Osteocyte (in vitro differentiated cells): ENCODE measurements at regions not wholly inside any gene's neighbourhood (a gene's known extent, or its start where the extent isn't known, plus 50 kb on each side); places are given as distances from the start of the nearest gene placed in this dataset.
"Not testable (repeated sequence)": the region's sequence is repeated elsewhere in the genome, so short reads cannot be mapped to it uniquely, and the experiment has no call there.

Experiments
- DNase-seq: peaks from one replicate; pipeline ENCODE4 v3.0.0; 2021; ENCODE audit warnings: mixed read lengths; ENCODE audit not compliant: unreplicated experiment; ENCODE audit errors: extremely low spot score
- H3K27ac Mint-ChIP-seq: one replicate; pipeline ENCODE4 v1.8.0; 2021; ENCODE audit warnings: mild to moderate bottlenecking, mixed read lengths; ENCODE audit not compliant: unreplicated experiment
- H3K27me3 Mint-ChIP-seq: one replicate; pipeline ENCODE4 v1.8.0; 2021; ENCODE audit warnings: mixed read lengths; ENCODE audit not compliant: unreplicated experiment
- H3K36me3 Mint-ChIP-seq: one replicate; pipeline ENCODE4 v1.8.0; 2021; ENCODE audit warnings: mixed read lengths; ENCODE audit not compliant: unreplicated experiment
- H3K4me1 Mint-ChIP-seq: one replicate; pipeline ENCODE4 v1.8.0; 2021; ENCODE audit warnings: mixed read lengths; ENCODE audit not compliant: unreplicated experiment
- H3K4me3 Mint-ChIP-seq: one replicate; pipeline ENCODE4 v1.8.0; 2021; ENCODE audit warnings: mild to moderate bottlenecking, moderate library complexity, mixed read lengths; ENCODE audit not compliant: unreplicated experiment
- H3K9me3 Mint-ChIP-seq: one replicate; pipeline ENCODE4 v1.8.0; 2021; ENCODE audit warnings: mixed read lengths; ENCODE audit not compliant: unreplicated experiment
- TF ChIP-seq, protein P1 (sequence below): fragments of 200-600 bp; sonication (generic); IDR thresholded peaks from 2 replicates; pipeline ENCODE4 v1.5.0; 2021; ENCODE audit warnings: antibody characterized with exemption, mild to moderate bottlenecking, moderate library complexity

DNA sequence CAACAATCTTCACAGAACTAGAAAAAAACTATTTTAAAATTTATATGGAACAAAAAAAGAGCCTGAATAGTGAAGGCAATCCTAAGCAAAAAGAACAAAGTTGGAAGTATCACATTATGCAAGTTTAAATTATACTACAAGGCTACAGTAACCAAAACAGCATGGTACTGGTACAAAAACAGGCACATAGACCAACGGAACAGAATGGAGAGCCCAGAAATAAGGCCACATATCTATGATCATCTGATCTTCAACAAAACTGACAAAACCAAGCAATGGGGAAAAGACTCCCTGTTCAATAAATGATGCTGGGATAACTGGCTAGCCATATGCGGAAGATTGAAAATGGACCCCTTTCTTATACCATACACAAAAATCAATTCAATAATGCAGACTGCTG lies 74.4 kb upstream of the RTN4 start:
- not testable (repeated sequence) for DNase-seq, H3K9me3 Mint-ChIP-seq, H3K4me3 Mint-ChIP-seq, H3K27ac Mint-ChIP-seq, H3K36me3 Mint-ChIP-seq, H3K27me3 Mint-ChIP-seq
- H3K4me1 Mint-ChIP-seq, result peaks cover 30% of the 10 kb centered on the region

DNA sequence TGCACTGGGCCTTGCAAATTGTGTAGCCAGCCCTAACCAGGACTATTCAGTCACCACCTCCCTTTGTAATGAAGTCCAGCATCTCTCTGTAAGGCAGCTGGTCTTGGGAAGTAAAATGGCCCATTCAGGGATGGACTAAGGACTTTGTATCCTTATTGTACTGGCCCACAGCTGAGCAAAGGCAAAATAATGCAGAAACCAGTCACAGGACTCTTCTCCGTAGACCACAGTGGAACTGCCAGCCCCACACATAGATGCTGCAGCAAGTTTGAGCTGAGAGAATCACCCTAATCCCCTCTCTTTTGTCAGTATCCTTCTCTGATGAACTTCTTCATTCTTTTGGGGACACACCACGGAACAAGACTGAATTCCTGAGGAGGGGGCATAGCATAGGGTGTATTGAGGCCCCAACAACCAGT lies 73.6 kb upstream of the RTN4 start:
- H3K36me3 Mint-ChIP-seq, result no peaks in the 10 kb centered on the region

DNA sequence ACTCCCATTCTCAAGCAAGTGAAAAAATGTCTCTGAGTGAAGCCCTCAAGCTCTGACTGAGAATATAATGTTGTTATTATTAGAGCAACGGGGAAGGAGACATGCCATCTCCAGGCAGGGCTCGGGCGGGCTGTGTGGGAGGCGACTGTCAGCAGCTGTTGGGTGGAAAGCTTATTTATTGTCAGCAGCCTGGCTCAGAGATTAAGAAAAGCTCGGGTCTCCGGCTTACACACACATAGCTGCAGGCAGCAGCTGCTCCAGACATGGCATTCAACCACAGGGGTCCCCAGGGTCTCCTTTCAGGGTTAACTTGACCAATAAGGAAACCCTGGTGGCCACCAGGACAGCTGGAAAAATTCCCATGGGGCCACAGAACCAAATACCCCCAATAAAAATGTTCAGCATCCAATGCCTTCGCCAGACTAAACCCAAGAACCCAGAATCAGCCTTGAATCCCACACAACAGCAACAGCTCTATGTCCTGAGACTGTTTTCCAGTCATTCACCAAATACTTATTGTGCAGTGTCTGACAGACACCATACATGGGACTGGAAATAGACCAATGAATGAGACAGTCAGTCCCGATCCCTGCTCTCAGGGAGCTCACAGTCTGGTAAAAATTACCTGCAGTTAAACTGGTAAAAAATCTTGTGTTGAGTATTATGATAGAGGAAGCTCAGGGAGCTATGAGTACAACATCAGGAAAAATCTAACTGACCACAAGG lies 70.5 kb upstream of the RTN4 start:
- peak; percentile 88 for DNase-seq
- peaks cover 5% of the 10 kb centered on the region for H3K9me3 Mint-ChIP-seq
- peaks cover 52% of the 10 kb centered on the region for H3K4me1 Mint-ChIP-seq
- H3K36me3 Mint-ChIP-seq, result no peaks in the 10 kb centered on the region
- H3K27me3 Mint-ChIP-seq, result no peaks in the 10 kb centered on the region
- H3K4me3 Mint-ChIP-seq, result peak overlapping the region; percentile 12
- peak overlapping the region; percentile 97 for H3K27ac Mint-ChIP-seq
- TF ChIP-seq, protein P1, sequence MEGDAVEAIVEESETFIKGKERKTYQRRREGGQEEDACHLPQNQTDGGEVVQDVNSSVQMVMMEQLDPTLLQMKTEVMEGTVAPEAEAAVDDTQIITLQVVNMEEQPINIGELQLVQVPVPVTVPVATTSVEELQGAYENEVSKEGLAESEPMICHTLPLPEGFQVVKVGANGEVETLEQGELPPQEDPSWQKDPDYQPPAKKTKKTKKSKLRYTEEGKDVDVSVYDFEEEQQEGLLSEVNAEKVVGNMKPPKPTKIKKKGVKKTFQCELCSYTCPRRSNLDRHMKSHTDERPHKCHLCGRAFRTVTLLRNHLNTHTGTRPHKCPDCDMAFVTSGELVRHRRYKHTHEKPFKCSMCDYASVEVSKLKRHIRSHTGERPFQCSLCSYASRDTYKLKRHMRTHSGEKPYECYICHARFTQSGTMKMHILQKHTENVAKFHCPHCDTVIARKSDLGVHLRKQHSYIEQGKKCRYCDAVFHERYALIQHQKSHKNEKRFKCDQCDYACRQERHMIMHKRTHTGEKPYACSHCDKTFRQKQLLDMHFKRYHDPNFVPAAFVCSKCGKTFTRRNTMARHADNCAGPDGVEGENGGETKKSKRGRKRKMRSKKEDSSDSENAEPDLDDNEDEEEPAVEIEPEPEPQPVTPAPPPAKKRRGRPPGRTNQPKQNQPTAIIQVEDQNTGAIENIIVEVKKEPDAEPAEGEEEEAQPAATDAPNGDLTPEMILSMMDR, result no peak

More for the DNA sequence above, 73.6 kb upstream of the RTN4 start:
- Mint-ChIP-seq H3K9me3 (peaks cover 5% of the 10 kb centered on the region), H3K4me3 (no peak overlapping the region), H3K4me1 (peaks cover 38% of the 10 kb centered on the region), H3K27ac (no peak overlapping the region), H3K27me3 (no peaks in the 10 kb centered on the region)
- TF ChIP-seq, protein P1, result no peak
- no peak for DNase-seq

DNA sequence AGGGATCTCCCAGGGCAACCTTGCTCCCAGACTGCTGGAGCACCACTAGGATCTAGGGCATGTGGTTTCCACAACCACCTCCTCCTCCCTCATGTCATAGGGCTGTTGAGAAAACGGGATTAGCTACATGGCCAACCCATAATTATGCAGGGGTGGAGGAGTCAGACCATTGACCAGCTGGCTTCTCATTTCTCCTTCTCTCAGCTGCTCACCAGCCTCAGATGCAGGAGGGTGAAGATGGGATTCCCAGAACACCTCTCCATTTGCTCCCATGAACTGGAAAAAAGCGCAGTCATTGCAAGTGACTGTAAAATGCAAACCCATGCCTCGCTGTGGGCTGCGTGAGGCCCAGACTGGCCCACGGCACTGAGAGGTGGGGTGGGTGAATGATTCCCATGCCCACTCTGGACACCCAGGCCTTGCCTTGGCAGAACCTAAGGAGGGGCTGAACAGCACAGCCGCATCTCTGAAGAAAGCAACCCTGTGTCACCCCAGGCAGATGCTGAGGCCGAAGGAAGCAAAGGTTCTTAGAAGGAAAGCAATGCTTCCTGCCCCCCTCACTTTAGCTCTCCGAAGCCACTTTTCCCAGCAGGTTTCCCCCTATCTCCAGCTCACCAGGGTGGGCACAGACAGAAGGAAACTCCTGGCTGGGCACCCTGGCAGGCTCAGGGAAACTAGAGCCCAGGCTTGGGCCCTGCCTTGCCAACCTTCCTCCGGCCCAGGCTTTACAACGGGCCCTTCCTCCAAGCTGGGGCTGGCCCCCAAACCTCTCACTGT lies 69.6 kb upstream of the RTN4 start:
- Mint-ChIP-seq H3K27ac (peak overlapping the region; percentile 97), H3K4me3 (peak overlapping the region; percentile 12), H3K4me1 (peaks cover 61% of the 10 kb centered on the region), H3K36me3 (no peaks in the 10 kb centered on the region), H3K9me3 (peaks cover 3% of the 10 kb centered on the region), H3K27me3 (no peaks in the 10 kb centered on the region)
- TF ChIP-seq, protein P1, result no peak
- DNase-seq, result no peak

DNA sequence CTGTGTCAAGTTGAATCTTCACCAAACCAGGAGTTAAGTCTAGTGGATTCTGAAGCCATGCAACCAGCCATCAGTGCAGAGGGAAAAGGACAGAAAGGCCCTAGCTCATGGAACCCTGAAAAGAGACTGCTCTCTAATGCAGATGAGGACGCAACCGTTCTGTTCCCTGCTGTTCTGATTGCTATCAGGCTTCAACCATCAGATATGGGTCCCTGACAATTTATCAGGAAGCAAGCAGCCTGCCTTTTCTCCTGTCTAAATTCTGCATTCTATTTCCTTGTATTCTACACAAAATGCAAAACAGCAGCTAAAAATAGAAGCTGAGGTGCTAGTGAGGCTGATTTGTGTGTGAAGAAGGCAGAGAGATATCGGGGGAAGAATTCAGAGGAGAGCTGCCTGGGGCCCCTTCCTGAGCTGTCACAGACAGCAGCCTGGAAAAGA lies 68.4 kb upstream of the RTN4 start:
- H3K27me3 Mint-ChIP-seq, result no peaks in the 10 kb centered on the region
- peak overlapping the region; percentile 19 for H3K27ac Mint-ChIP-seq
- no peaks in the 10 kb centered on the region for H3K9me3 Mint-ChIP-seq
- H3K36me3 Mint-ChIP-seq, result no peaks in the 10 kb centered on the region
- TF ChIP-seq, protein P1, result no peak
- no peak for DNase-seq
- H3K4me1 Mint-ChIP-seq, result peaks cover 59% of the 10 kb centered on the region
- H3K4me3 Mint-ChIP-seq, result no peak overlapping the region
